ENCODE measurements at regions not wholly inside any gene's neighbourhood (a gene's known extent, or its start where the extent isn't known, plus 50 kb on each side); places are given as distances from the start of the nearest gene placed in this dataset.

DNA sequence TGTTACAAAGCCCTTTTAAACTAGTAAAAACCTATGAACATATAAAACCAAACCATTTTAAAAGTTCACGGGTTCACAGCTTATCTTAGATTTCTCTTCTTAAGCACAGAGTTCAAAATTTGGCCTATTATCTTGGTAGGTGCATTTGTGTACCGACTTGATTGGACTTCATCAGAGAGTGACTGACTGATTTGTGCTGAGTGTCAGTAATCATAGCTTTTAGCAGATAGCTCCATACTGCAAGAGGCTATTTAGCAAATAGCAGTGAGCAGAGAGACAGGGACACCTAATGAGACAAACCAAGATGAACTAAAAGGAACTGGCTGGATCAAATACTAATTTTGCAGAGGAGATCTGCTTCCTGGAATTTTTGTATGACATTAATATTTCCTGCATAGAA, 274.5 kb downstream of the PRR16 start:
- DNase-seq: no peak

DNA sequence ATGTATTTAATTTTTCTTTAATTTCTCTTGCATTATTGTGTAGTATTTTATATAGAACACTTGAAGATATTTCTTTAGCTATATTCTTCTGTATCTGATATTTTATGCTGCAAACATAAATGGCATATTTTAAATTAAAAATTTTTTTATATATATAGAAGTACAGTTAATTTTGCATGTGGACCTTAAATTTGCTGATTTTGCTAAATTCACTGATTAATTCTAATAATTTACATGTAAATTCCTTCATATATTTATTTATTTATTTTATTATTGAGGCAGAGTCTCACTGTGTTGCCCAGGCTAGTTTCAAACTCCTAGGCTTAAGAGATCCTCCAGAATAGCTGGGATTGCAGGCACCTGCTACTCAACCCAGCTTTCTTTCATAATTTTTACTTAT, 276.9 kb downstream of the PRR16 start:
- no peak for DNase-seq

DNA sequence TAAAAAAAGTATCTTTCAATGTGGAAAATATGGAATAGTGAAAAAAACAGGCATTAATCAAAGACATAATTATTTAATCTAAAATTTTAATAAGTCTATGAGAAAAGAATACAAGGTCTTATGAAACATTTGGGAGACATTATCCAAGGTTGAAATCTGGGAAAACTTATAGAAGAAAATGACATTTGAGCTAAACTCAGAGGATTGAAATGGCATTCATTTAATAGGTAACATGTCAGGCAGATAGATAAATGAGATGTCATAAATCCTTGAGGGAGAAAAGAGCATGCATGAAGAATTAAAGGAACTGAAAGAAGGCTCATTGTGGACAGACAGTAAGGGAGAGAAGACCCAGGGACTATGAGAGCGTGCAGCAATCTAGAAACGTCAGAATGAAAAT, 284.4 kb downstream of the PRR16 start:
- DNase-seq: no peak

DNA sequence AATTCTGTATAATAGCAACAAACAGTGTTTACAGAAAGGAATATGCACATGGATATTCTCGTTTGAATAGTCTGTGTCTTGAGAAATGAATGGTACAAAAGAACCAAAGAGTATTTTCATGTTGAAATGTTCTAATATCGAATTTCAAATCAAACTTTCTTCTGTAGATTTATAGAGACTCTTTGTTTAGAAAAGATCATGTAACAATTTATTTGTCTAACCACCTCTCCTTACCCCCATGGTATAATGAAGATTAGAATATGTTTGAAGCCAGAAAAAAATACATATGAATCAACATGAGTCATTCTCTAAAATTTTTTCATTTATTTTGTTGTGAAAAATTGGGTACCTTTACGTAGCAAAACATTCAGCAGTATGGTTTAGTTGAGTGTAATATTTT, 285.6 kb downstream of the PRR16 start:
- no peak for DNase-seq

DNA sequence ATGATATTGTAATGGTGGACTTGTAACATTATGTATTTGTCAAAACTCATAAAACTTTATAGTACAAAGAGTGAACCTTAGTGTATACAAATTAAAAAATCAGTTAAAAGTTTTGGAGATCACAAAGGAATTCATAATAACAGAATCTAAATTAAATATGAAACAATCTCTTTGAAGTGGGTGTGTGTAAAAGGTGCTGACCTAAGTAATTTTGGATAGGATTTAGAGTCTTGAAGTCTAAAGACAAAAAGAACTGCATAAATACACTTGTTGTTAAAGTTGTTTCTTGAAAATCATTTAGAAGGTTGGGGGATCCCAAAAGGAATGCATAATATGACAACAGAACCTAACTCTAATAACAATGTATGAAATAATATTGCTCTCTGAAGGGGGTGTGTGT, 295.5 kb downstream of the PRR16 start:
- DNase-seq: no peak

DNA sequence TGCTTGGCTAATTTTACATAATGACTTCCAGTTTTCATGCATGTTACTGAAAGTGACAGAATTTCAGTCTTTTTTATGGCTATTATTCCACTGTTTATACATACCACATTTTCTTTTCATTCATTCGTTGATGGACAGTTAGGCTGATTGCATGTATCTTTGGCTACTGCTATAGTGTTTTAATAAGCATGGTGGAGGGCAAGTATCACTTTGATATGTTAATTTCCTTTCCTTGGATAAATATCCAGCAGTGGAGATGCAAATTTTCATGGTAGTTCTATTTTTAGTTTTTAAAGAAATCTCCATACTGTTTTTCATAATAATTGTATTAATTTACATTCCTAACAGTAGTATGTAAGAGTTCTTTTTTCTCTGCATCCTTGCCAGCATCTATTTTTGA, 297.9 kb downstream of the PRR16 start:
- no peak for DNase-seq

DNA sequence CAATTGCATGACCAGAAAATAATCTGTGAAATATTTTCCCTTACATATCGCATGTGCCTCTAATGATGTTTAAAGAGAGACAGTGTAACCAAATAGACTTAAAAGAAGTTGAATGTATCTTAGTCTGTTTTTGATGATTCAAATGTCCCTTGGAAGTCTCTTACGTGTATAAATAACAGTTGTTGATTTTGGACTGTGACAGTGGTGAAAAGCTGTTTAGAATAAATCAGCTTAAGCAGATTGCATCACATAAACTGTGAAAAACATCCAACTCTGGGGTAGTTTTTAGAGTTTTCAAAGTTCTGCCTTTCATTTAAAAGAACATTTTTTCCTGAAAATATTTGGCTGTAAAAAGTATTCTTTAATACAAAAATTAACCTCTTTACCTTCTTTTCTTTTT, 301.1 kb downstream of the PRR16 start:
- DNase-seq: no peak

DNA sequence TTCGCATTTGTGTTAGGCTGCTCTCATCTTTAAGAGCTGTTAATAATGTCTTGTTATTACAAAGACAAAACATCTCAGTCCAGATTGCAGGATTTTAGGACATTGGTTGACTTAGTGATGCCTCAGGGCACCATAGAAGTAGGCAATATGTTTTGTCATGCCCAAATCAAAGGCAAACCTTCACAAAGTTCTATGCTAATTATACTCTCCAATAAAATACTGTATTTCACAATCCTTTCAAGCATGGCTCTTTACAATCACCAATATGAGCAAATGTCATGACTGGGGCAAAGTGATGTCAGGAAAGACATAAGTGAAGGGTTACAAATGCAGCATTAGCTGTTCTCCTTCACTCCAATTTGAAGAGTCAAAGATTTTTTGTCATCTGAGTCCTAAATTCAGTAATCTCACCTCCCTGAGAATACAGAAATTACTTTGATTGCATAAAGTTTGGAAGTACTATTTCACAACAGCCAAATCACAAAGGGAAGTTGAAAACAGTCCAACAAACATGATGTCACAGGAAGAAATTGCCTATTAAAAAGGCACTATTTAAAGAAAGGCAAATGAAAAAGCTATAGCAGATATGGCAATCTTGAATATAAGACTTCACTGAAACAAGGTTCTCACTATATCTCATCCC, 303.2 kb downstream of the PRR16 start:
- no peak for DNase-seq

DNA sequence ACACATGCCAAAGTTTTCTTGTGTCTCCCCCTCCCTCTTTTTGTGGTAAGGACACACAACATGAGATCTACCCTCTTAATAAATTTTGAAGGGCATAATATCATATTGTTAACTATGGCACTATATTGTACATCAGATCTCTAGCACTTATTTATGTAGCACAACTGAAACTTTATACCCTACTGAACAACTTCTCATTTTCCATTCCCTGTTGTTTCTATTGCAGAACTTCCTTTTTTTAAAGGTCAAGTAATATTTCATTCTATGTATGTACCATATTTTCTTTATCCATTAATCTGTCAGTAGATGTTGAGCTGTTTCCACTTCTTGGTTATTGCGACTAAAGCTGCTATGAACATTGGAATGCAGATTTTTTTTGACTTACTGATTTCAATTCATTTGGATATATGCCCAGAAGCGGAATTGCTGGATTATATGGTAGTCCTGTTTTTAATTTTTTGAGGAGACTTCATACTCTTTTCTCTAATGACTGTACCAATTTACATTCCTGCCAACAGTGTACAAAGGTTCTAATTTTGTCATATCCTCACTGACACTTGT, 305.3 kb downstream of the PRR16 start:
- no peak for DNase-seq

DNA sequence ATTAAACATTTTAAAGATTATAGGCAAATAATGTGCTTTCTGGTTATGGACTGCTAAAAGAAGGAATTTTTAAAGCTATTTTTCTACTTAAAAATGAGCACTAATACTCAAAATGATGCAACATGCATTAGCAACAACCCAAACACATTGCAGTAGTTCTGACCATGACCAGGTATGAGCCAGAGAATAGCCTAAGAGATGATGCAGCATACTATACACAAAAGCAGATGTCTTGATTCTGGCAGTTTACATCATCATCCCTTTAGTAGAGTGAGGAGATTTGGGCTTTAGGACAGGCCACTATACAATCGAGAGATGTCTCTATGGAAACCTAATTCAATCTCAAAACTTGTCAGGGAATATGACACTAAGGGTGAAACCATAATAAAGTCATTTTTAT, 307.1 kb downstream of the PRR16 start:
- no peak for DNase-seq

DNA sequence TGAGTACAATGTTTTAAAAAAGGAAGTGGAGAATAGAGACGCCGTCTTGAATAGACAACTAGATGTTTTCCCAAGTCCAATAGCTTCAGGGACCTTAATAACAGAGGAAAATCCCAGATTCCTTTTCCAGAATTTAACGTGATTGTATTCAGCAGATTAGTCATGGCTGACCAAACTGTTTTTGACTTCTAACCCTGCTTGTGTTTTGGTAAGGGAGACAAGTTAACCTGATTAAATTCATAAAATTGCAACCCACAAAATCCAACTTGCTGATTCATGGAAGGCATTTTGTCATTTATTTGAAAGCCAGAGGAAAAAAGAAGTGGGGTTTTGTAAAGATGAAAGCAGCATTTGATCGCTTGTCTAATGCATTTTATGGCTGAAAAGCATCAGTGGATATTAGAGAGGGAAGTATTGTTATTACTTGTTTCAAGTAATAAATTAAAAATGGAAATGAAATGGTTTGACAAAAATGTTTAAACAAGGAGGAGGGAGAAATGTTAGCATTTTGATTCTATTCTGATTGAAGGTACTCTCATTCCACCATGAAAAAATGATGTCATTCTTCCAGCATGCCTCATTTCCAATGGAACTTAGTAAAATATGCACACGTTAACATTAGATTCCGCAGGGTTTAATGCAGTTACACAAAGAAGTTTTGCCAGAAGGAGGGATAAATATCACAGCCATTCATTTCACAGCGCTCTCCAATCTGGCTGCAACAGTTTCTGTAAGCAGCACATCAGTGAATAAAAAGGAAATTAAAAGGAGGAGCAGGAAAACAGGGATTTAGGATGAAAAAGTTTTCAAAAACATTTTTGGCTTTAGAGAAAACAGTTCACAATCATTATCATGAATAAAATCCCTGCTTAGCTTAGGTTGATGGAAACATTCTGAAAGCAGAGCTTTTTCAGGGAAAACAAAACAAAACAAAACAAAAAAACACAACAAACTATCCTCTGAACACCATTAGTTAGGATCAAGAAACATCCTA, 314.7 kb downstream of the PRR16 start:
- DNase-seq: no peak

DNA sequence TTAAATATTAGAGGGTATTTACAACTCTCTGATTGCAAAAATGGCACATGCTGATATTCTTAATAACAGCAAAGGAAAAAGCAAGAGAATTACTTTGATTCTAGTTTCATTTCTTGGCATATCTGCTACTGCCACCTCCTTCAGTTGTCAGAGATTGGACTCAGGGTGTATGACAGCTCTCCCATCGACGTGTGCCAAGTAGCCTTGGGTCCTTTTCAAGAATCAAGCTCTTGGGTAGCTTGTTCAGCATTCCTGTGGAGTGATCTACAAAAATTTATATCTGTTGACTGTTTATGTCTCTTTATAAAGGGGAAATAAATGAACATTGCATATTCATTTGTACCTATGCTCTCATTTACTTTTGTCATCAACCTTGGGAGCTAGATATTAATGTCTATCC, 315.6 kb downstream of the PRR16 start:
- DNase-seq: no peak

DNA sequence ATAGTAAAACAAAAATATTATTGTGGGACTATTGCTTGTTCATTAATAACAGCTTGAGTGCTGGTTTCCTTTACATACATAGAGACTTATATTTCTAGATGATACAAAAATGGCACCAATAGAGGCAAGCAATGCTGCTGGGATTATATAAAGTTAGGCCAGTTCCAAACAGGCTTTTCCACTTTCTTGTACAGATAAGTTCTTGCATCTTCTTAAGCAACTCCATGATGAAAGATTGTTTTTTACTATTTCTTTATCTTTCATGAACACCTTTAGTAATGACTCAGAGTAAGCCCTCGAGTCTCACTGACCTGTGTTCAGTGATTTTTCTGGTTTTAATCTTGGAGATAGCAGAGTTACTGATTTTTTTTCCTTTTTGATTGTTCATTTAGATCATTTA, 324.4 kb downstream of the PRR16 start:
- DNase-seq: no peak

DNA sequence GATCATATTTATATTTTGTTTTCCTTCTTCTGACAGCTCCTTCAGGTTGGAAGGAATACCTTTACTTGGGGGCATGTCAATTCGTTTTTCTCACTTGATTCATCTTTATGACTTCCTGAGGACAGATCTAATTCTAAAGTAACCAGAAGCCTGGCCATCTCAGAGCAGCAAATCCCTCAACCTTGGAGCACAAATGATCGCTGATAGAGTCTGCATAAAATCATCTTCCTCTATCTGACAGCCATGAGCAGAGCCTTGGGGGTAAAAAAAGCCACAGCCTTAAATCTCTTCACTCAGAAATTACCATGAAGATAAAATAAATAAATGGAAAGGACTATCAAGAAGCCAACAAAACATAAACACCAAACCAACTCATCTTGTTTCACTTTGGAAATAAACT, 325.8 kb downstream of the PRR16 start:
- no peak for DNase-seq

DNA sequence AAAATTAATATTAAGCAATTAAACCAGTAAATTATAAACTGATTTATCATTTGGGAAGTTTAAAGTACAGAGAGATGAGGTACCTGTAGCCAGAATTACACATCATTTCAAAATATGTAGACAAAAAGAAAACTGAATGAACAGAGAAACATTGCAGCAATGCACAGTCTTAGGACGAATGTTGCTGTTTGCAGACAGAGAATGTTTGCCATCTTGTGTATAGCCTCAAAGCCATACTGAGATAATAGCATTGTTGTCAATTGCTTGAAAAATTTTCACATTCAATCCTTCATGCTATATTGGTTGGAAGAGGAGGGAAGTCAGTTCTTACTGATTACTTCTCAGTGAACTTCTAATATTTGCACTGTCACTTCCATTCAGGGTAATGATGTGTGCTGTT, 326.2 kb downstream of the PRR16 start:
- DNase-seq: no peak

DNA sequence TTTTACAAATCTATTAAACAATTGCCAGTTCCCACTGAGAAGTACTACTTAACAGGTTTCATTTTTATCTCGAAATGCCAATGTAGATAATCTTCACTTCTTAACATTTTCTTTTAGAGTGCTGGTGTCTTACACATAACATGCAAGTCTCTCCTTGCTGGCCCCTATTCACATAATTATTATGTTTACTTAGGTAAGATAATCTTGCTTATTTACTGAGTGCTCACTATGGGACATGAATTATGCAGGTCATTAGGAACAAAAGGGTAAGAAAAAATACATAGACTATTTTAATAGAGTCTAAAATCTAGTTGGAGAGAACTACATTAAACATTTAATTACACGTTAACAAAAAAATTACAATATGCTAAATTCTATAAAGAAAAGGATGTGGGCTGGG, 328.4 kb downstream of the PRR16 start:
- no peak for DNase-seq

DNA sequence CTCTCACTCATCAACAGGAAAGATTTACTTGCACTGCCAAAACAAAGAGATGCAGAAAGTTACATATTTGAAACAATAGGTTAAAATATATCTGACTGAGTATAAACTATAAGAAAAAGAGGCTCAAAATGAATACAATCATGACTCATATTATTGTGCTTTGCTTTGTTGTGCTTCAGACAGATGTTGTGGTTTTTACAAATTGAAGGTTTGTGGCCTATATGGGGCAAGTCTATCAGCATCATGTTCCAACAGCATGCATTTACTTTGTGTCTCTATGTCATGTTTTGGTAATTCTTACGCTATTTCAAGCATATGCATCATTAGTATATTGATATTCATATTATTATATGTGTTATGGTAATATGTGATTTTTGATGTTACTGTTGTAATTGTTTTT, 330.0 kb downstream of the PRR16 start:
- DNase-seq: no peak

DNA sequence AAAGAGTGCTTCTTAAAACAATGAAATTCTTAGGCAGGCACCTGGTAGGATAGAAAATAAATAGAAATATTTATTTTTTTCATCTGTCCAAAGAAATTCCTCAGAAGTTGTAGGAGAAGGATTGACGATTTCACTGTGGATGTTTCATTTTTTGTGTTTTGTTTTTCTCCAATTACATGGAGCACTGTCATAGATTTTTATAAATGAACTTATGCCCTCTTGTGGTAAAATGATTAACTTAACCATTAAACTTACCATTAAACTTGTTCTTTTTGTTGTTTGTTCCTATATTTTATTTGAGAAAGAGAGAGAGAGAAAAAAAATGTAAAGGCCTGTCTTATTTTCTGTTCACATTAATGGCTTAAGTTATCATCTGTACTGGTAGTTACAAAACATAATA, 339.2 kb downstream of the PRR16 start:
- DNase-seq: no peak

DNA sequence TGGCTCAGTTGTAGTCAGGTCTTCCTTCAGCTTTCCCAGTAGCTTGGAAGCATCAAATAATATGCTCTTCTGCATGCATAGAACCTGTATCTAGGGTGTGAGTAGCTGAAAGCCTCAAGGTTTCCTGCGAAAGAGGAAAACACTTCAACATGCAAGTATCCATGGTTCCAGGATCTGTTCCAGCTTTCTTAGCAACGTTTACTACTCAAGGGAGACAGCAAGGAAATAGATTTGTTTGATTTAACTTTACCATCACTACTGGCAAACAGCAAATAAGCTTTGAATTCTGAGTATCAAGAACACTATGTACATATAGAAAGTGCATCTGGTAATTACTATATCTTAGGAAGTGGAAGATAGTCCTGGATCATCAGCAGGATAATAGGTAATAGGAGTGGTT, 341.0 kb downstream of the PRR16 start:
- no peak for DNase-seq

DNA sequence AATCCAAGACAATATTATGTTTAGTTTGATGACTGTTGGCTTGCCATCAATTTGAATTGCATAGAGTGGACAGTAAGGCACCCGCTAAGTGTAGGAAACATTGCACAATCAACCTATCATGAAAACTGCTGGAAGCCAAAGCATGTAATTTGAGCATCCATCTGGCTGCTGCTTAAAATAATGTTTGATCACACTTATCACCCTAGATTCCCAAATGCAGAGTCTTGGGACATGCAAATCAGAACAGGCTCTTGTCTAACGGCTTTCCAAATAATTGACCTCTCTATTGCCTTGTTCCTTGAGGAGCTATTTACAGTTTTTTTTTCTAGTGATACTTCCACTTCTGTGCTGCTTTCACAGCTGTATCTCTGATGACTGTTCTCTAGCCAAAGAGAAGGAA, 342.1 kb downstream of the PRR16 start:
- DNase-seq: no peak

DNA sequence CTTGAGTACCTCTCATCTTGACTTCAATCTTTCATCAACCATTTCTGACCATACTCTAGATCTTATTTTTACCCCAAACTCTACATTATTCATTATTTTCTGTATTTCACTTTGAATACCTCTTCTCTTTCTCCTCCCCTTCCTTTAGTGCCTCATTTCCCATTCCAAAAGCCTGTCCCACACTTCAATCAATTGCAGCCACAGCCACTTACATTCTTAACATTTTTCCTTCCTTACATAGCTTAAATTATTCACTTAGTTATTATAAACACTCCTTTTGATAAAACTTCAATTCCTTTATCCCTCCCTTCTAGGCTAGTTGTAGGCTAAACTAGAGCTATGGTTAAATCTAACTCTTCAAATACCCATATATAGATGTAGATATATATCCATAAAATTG, 344.0 kb downstream of the PRR16 start:
- no peak for DNase-seq

DNA sequence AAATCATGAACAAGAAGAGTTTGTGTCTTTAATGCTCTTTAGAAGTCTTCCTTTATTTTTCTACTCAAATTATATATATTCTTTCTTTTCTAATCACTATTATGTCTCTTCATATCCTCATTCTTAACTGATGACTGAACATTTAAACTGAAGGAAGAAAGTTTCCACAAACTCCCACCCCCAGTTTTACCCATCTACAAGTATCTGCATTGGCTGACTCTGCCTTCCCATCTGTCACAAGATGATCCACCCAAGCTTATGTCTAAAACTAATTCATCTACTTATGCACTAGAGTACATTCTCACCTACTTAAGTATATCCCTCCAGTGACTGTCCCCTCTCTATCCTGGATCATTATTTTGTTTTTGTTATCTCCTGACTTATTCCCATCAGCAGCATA, 344.5 kb downstream of the PRR16 start:
- DNase-seq: no peak

DNA sequence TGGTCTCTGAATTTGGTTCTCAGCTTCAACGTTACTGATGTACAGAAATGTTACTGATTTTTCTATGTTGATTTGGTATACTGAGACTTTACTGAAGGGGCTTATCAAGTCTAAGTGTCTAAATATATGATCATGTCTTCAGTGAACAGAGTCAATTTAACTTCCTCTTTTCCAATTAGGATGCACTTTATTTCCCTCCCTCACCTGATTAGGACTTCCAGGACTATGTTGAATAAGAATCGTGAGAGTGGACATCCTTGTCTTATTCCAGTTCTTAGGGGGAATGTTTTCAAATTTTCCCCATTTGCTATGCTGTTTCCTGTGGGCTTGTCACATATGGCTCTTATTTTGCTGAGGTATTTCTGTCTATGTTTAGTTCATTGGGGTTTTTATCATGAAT, 349.5 kb downstream of the PRR16 start:
- no peak for DNase-seq

Measured in GF-D8 (cell line).